ENCODE measurements at regions not wholly inside any gene's neighbourhood (a gene's known extent, or its start where the extent isn't known, plus 50 kb on each side); places are given as distances from the start of the nearest gene placed in this dataset.

DNA sequence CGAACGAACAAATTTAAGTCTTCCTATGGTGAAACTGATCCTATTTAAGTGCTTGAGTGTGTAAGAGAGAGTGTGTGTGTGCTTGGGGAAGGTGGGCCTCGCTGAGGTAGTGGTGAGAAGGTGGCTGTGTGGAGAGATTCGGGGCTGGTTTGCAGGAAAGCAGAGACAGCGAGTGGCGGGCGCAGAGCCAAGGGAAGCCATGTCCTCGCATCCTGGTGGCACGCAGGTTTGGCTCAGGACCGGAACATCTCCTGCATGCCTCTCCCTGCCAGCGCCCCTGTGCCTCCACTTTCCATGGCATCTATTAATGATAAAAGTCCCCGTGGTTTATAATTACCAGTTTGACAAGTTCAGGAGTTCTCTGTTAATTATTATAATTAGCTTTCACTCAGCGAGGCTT, 383.1 kb upstream of the CADM1 start:
- no peak for DNase-seq

DNA sequence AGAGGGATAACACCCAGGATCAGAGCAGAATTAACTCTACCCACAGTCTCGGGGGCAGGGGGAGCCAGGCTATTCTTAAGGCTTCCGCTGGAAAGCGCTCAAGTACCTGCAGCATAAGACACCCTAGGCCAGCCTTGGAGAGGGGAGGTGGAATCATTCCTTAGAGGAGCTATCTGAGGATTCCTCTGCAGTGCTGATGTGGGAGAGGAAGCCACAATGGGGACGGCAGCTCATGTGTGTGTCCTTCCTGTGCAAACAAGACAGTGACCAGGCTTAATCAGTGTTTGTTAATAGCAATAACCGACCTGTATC, 382.2 kb upstream of the CADM1 start:
- DNase-seq, result no peak

DNA sequence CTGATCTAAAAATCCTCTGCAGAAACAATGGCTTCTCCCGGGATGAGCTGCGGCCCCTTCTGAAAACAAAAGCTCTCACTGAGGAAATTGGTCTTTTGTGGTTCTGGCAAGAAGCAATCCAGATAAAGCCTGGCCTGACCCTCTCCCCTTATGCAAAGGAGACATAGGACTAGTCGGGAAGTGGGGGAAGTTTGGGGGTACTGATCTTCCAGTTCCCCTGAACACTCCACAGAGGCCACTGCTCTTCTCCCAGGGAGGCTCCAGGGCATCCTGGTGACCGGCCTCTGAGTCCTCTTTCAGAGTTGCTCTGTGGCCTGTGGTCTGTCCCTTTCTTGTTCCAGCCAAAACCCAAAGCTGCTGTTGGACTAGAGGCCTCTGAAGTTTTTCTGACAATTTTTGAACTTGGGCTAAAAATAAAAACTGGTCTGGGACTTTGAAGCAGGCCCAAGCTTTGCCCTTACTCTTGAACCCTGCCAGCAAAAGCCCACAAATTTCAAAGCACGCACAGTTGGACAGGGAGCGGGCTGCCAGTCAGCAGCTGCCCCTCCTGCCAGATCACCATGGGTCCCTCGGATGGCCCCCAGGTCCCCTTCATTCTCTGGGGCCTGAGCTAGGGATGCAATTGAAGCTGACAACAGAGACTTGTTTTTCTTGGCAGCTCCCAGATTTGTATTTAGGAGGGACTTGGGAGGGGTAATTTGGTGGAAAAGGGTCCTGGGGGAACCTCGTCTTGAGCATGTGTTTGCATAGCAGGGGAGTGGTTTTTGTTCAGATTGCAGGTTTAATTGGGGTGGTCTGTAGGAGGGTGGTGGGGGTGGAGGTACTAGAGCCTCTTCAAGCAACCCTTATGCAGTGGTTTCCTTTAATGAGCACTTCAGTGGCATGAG, 381.6 kb upstream of the CADM1 start:
- DNase-seq, result no peak

GRCh38 chr11:115884800-115885534, 380.8 kb upstream of the CADM1 start:
- DNase-seq, result no peak

DNA sequence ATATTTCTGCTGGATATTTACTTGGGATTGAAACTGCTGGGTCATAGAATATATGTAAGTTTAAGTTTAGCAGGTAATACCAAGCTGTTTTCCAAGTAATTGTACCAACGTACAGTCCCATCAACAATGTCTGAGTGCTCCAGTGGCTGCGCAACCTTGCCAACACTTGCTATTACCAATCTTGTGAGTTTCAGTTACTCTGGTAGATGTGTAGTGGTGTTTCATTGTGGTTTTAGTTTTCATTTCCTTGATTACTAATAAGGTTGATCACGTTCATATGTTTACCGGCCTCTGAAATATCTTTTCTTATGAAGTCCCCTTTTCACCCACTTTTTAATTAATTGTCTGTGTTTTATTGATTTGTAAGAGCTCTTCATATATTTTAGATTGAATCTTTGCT, 370.6 kb upstream of the CADM1 start:
- DNase-seq, result no peak

GRCh38 chr11:115873813-115874212, 369.6 kb upstream of the CADM1 start:
- peak; percentile 26 to 37 for DNase-seq

GRCh38 chr11:115872416-115872815, 368.2 kb upstream of the CADM1 start:
- DNase-seq, result peak; percentile 64 to 75

- DNase-seq, result no peak
Observed at GRCh38 chr11:115871161-115871760, 367.0 kb upstream of the CADM1 start.

GRCh38 chr11:115869780-115870431, 365.7 kb upstream of the CADM1 start:
- DNase-seq, result peak; percentile 68 to 82

DNA sequence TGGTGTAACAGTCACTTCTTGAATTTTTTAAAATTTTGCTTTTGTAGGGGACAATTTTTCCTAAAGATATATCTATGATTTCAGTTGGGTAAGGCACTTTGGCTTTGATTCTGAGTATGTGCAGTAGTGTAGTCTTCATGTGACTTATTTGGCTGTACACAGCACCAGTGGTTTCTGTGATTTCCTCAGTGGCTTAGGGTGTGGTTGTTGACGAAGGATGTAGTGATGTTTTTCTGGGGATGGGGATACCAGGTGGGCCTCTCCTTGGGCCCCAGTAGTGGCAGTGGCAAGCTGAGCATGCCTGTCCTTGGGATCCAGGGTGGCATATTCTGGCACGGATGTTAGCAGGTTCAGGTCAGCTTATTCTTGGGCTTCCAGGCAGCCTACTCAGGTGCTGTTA, 364.9 kb upstream of the CADM1 start:
- DNase-seq, result no peak

DNA sequence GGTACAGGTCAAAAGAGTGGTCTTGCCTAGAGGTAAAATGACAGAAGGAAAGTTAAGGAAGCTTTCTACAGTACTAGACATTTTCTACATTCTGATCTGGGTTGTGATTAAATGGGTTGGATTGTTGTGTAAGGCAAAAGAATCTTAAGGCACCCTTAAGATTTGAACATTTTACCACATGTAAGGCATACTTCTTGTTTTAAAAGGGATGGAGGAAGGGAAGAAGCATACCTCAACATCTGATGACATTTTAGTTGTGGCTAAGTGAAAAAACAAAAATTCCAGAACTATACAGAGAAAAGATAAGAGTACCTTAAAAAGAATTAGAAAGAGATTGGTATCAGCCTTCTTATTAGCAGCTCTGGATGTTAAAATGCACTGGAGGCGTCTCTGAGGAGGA, 356.0 kb upstream of the CADM1 start:
- no peak for DNase-seq

DNA sequence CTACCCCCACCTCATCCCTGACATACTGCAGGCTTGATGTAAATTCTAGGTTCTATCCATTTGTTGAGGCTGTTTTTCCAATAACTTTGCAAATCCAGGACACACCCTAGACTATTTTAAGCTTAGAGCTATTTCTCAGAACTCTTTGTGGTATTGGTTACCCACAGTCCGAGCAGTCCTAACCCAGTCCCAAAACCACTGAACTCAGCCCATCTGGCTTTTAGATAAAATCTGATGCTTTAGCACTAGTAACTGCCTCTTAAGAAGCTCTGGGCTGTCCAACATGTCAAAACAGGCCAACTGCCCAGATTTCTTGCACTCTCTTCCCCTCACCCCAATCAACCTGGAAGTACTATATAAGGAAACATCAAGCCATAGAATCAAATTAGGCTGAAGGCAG, 344.4 kb upstream of the CADM1 start:
- no peak for DNase-seq

GRCh38 chr11:115848080-115848479, 343.9 kb upstream of the CADM1 start:
- no peak for DNase-seq

DNA sequence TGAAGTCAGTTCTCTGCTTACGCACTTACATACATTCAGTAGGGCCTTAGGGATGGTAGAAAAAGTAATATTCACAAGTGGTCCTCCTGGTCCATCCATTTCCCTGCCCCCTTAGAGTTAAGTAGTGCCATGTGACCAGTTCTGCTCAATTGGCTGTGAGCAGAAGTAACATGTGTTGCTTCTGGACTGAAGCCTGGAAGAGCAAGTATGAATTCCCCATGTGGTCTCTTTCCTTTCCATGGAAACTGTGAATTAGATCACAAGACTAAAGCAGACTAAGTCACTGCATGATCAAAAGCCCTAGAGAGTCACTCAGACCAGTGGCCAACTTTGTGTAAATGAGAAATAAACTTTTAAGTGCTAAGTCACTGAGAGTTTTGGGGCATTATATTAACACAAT, 341.7 kb upstream of the CADM1 start:
- no peak for DNase-seq

DNA sequence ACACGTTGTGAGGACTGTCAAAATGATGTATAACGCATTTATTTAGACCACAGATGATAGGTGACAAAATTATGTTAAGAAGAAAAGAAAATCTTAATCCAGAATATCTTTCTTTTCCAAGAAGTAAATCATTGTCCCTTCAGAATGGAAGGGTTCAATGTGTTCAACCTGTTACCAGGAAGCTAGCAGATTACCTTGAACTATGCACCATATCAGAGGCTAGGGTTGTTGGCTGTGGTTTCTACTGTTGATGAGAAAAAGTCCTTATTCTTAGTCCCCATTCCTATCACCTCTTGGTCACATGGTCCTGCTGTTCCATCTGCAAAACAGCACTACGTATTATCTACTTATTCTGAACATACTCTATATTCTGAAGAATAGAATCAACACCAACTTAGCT, 339.5 kb upstream of the CADM1 start:
- DNase-seq, result no peak

DNA sequence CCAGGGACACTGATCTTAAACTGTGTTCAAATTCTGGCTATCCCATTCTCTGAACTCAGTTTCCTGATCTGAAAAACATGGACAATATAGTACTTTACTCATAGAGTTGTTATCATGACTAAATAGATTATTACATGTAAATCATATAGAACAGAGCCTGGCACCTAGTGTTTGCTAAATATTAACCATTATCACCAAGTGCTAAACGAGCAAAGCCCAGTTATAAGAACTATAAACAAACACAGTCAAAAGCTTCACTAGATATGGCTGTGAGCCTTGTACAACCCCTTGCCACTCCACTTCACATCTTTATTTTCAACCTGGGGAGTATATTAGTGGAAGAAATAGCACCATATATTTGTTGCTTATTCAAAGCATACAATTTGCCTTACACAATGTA, 338.9 kb upstream of the CADM1 start:
- DNase-seq, result no peak

- DNase-seq, result no peak
Observed at GRCh38 chr11:115820026-115820425, 315.8 kb upstream of the CADM1 start.

- DNase-seq, result no peak
Observed at GRCh38 chr11:115819014-115819413, 314.8 kb upstream of the CADM1 start.

DNA sequence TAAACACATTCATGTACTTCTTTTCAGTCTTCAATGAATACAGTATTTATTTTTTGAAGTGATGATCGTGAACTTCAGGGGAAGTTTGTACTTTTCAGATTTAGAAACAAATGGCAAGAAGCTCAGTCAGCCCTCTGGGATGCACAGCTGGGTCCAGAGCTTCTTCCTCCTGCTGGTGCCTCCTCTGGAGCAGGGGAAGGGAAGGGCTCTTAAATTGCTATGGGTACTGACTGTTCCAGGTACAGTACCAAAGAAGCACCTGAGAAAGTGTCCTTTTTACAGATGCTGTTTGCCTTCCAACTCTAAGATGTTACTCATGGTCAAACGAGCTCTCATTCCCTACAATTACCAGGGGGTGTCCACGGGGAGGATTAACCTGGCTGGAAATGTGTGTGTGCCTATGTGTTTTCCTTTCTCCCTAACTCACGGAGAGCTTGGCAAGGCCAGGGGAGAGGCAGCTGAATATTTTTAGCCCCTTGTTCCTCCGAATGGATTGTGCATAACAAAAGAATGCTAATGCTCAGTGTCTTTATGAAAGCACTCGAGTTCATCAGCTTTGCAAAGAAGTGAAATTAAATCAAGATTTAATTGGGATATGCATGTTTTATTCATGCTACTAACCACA, 313.7 kb upstream of the CADM1 start:
- DNase-seq, result no peak

- DNase-seq, result no peak
Observed at GRCh38 chr11:115808351-115808940, 304.2 kb upstream of the CADM1 start.

- no peak for DNase-seq
Observed at GRCh38 chr11:115806056-115806455, 301.8 kb upstream of the CADM1 start.

GRCh38 chr11:115803073-115803740, 299.0 kb upstream of the CADM1 start:
- DNase-seq, result no peak
